WTC11 (cell line): ENCODE measurements at regions not wholly inside any gene's neighbourhood (a gene's known extent, or its start where the extent isn't known, plus 50 kb on each side); places are given as distances from the start of the nearest gene placed in this dataset.
A peak's percentile ranks its signal among the peaks of the same experiment; 100 is the strongest.

Experiments
- ATAC-seq: fragments of 200-7000 bp; cut with Tn5 transposase; 2 replicates; pipeline ENCODE4 v1.10.0; 2021; ENCODE audit warnings: mild to moderate bottlenecking, moderate library complexity
- CTCF ChIA-PET: fragments of 300-600 bp; sonication (Branson Sonifier 250); formaldehyde crosslinking; loops from one replicate; lab custom pipeline; 2021; ENCODE audit warnings: antibody characterized with exemption; lab: Charles Lee
- POLR2A ChIA-PET: fragments of 350-600 bp; sonication (Branson Sonifier 250); formaldehyde crosslinking; loops from one replicate; lab custom pipeline; 2021; ENCODE audit warnings: antibody characterized with exemption; lab: Charles Lee
- DNase-seq: peaks from one replicate; pipeline ENCODE4 v3.0.0; 2021; ENCODE audit warnings: low spot score
- H3K27ac Mint-ChIP-seq: 2 replicates; pipeline ENCODE4 v1.8.0; 2021; ENCODE audit warnings: mixed read lengths
- H3K27me3 Mint-ChIP-seq: 2 replicates; pipeline ENCODE4 v1.8.0; 2021; ENCODE audit warnings: low read depth, mild to moderate bottlenecking, moderate library complexity, mixed read lengths
- H3K36me3 Mint-ChIP-seq: 2 replicates; pipeline ENCODE4 v1.8.0; 2021; ENCODE audit warnings: mixed read lengths
- H3K4me1 Mint-ChIP-seq: 2 replicates; pipeline ENCODE4 v1.8.0; 2022; ENCODE audit warnings: mixed read lengths
- H3K4me3 Mint-ChIP-seq: 2 replicates; pipeline ENCODE4 v1.8.0; 2021; ENCODE audit warnings: mild to moderate bottlenecking, moderate library complexity, mixed read lengths
- H3K9me3 Mint-ChIP-seq: 2 replicates; pipeline ENCODE4 v1.8.0; 2021; ENCODE audit warnings: mixed read lengths
- AR ChIP-seq: fragments of 250-450 bp; sonication (Bioruptor Pico); IDR thresholded peaks from 2 replicates; pipeline ENCODE4 v1.9.0; 2021; ENCODE audit warnings: mild to moderate bottlenecking
- ATF1 ChIP-seq: sonication (generic); formaldehyde crosslinking; IDR thresholded peaks from 2 replicates; pipeline ENCODE4 v1.8.1; 2023; ENCODE audit warnings: mild to moderate bottlenecking, moderate library complexity, missing genetic modification reagents
- CDX4 ChIP-seq: fragments of 250-450 bp; sonication (Bioruptor Pico); IDR thresholded peaks from 2 replicates; pipeline ENCODE4 v1.9.0; 2021; ENCODE audit warnings: moderate library complexity, mild to moderate bottlenecking, inconsistent platforms, borderline replicate concordance
- CREM ChIP-seq: sonication (generic); formaldehyde crosslinking; IDR thresholded peaks from 2 replicates; pipeline ENCODE4 v1.8.1; 2022; ENCODE audit warnings: mild to moderate bottlenecking, missing genetic modification reagents, moderate library complexity
- FOXJ3 ChIP-seq: sonication (generic); formaldehyde crosslinking; IDR thresholded peaks from 2 replicates; pipeline ENCODE4 v1.9.0; 2021; ENCODE audit warnings: missing genetic modification reagents, mild to moderate bottlenecking, borderline replicate concordance
- FOXK1 ChIP-seq: sonication (generic); formaldehyde crosslinking; IDR thresholded peaks from 2 replicates; pipeline ENCODE4 v1.8.0; 2022; ENCODE audit warnings: mild to moderate bottlenecking, moderate library complexity, missing genetic modification reagents
- GRHL2 ChIP-seq: fragments of 250-450 bp; sonication (Bioruptor Pico); IDR thresholded peaks from 2 replicates; pipeline ENCODE4 v1.8.0; 2022; ENCODE audit warnings: mild to moderate bottlenecking, moderate library complexity; ENCODE audit not compliant: insufficient replicate concordance, severe bottlenecking
- JAZF1 ChIP-seq: fragments of 250-450 bp; sonication (Bioruptor Pico); IDR thresholded peaks from 2 replicates; pipeline ENCODE4 v1.9.0; 2021; ENCODE audit warnings: moderate library complexity, mild to moderate bottlenecking, inconsistent platforms
- NFE2L1 ChIP-seq: sonication (generic); formaldehyde crosslinking; IDR thresholded peaks from 2 replicates; pipeline ENCODE4 v1.8.1; 2023; ENCODE audit warnings: missing genetic modification reagents
- NR1H2 ChIP-seq: sonication (generic); formaldehyde crosslinking; IDR thresholded peaks from 2 replicates; pipeline ENCODE4 v1.9.0; 2021; ENCODE audit warnings: mild to moderate bottlenecking, moderate library complexity, missing genetic modification reagents
- NR3C1 ChIP-seq: sonication (generic); formaldehyde crosslinking; conservative IDR thresholded peaks from 2 replicates; pipeline ENCODE4 v1.8.1; 2023; ENCODE audit warnings: low read depth, mild to moderate bottlenecking, missing genetic modification reagents
- OVOL2 ChIP-seq: fragments of 250-450 bp; sonication (Bioruptor Pico); IDR thresholded peaks from 2 replicates; pipeline ENCODE4 v1.9.0; 2021; ENCODE audit warnings: mild to moderate bottlenecking, borderline replicate concordance
- SMAD4 ChIP-seq: sonication (generic); formaldehyde crosslinking; IDR thresholded peaks from 2 replicates; pipeline ENCODE4 v1.8.0; 2022; ENCODE audit warnings: mild to moderate bottlenecking, missing genetic modification reagents
- TEAD4 ChIP-seq: sonication (generic); formaldehyde crosslinking; IDR thresholded peaks from 2 replicates; pipeline ENCODE4 v1.8.0; 2022; ENCODE audit warnings: mild to moderate bottlenecking, missing genetic modification reagents
- ZBTB21 ChIP-seq: sonication (generic); formaldehyde crosslinking; IDR thresholded peaks from 2 replicates; pipeline ENCODE4 v1.8.1; 2023; ENCODE audit warnings: mild to moderate bottlenecking, missing genetic modification reagents, borderline replicate concordance
- ZBTB43 ChIP-seq: sonication (generic); formaldehyde crosslinking; IDR thresholded peaks from 2 replicates; pipeline ENCODE4 v1.8.1; 2023; ENCODE audit warnings: mild to moderate bottlenecking, missing genetic modification reagents
- ZNF219 ChIP-seq: sonication (generic); formaldehyde crosslinking; IDR thresholded peaks from 2 replicates; pipeline ENCODE4 v1.8.0; 2023; ENCODE audit warnings: missing genetic modification reagents, mild to moderate bottlenecking, borderline replicate concordance
- TF ChIP-seq, protein P1 (sequence below): sonication (generic); formaldehyde crosslinking; IDR thresholded peaks from 2 replicates; pipeline ENCODE4 v1.8.1; 2022; ENCODE audit warnings: low read depth, missing genetic modification reagents, borderline replicate concordance

DNA sequence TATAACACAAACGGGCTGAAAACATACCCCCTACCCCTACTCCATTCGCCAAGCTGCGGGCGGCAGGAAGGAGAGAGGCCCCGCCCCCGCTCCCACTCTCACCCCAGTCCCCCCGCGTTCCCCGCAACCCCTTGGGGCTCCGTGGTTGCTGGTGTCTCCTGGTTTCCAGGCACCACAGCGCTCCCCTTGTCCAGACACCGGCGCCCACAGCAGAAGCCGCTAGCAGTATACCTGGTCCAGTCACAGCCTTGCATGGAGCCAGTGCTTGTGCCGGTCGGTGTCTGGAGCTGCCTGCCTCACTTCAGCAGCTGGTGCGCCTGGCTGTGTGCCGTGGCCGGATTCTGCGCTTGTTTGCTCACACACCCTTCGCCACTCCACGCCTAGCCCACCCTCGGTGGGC is 240.5 kb upstream of the DAB2 start:
- ATAC-seq (peak; percentile 37), DNase-seq (no peak)
- H3K9me3 Mint-ChIP-seq, result peaks cover 21% of the 10 kb centered on the region
- peaks cover 17% of the 10 kb centered on the region for H3K4me1 Mint-ChIP-seq
- TF ChIP-seq ATF1 (CRISPR knock-in tag) (no peak), TEAD4 (no peak), FOXK1 (CRISPR knock-in tag) (no peak)
- TF ChIP-seq, protein P1, sequence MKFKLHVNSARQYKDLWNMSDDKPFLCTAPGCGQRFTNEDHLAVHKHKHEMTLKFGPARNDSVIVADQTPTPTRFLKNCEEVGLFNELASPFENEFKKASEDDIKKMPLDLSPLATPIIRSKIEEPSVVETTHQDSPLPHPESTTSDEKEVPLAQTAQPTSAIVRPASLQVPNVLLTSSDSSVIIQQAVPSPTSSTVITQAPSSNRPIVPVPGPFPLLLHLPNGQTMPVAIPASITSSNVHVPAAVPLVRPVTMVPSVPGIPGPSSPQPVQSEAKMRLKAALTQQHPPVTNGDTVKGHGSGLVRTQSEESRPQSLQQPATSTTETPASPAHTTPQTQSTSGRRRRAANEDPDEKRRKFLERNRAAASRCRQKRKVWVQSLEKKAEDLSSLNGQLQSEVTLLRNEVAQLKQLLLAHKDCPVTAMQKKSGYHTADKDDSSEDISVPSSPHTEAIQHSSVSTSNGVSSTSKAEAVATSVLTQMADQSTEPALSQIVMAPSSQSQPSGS (CRISPR knock-in tag), result no peak
- POLR2A ChIA-PET, result no interaction called here
- H3K27ac Mint-ChIP-seq, result no peak overlapping the region
- H3K36me3 Mint-ChIP-seq, result no peaks in the 10 kb centered on the region
- no peak overlapping the region for H3K4me3 Mint-ChIP-seq
- CTCF ChIA-PET, result no interaction called here
- peaks cover 6% of the 10 kb centered on the region; the same call in 1 of the 2 replicates for H3K27me3 Mint-ChIP-seq

DNA sequence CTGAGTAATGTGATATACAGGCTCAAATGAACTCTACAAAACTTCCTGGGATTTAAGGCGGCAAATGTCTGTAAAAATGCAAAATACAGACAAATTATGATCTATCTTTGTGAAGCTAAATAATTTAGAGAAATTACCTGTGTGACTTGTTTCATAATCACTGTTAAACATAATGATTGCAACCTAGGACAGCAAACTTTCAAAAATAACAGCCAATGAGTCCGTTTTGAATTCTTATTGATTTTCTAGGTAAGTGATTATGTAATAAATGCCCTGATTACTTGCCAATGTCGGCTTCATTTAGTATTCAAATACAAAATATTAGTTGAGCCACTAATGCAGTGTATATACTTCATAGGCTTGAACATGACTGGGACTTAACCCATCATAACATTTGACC is 238.2 kb upstream of the DAB2 start:
- ChIA-PET POLR2A (no interaction called here), CTCF (no interaction called here)
- Mint-ChIP-seq H3K4me1 (peaks cover 14% of the 10 kb centered on the region), H3K9me3 (peaks cover 12% of the 10 kb centered on the region; the same call in 1 of the 2 replicates), H3K4me3 (no peak overlapping the region), H3K27me3 (peaks cover 28% of the 10 kb centered on the region), H3K36me3 (no peaks in the 10 kb centered on the region), H3K27ac (no peak overlapping the region)
- ATAC-seq (no peak), DNase-seq (no peak)
- TF ChIP-seq ZNF219 (CRISPR knock-in tag) (no peak), ZBTB21 (CRISPR knock-in tag) (no peak), SMAD4 (CRISPR knock-in tag) (no peak), NR1H2 (CRISPR knock-in tag) (no peak), CDX4 (CRISPR knock-in tag) (no peak), NR3C1 (CRISPR knock-in tag) (no peak), JAZF1 (CRISPR knock-in tag) (no peak), FOXK1 (CRISPR knock-in tag) (no peak), GRHL2 (CRISPR knock-in tag) (no peak), ZBTB43 (CRISPR knock-in tag) (no peak), FOXJ3 (no peak), AR (CRISPR knock-in tag) (no peak), NFE2L1 (no peak), OVOL2 (CRISPR knock-in tag) (no peak), CREM (CRISPR knock-in tag) (no peak)
- TF ChIP-seq, protein P1 (CRISPR knock-in tag), result no peak
